Testis (tissue), 2 donors: ENCODE measurements at regions not wholly inside any gene's neighbourhood (a gene's known extent, or its start where the extent isn't known, plus 50 kb on each side); places are given as distances from the start of the nearest gene placed in this dataset.
A peak's percentile ranks its signal among the peaks of the same experiment; 100 is the strongest.

Source experiments
- DNase-seq: peaks from one replicate; pipeline ENCODE4 v3.0.0-alpha.2; 2019
- H3K27ac ChIP-seq, 2 donors: fragments of 200-600 bp; sonication (generic); one replicate each; pipeline ENCODE4 v1.5.1; 2019
- H3K27me3 ChIP-seq: fragments of 200-600 bp; sonication (generic); one replicate; pipeline ENCODE4 v1.5.1; 2019
- H3K36me3 ChIP-seq: fragments of 200-600 bp; sonication (generic); one replicate; pipeline ENCODE4 v1.5.1; 2017; ENCODE audit warnings: low read depth; ENCODE audit errors: missing control alignments
- H3K4me1 ChIP-seq: fragments of 200-600 bp; sonication (generic); one replicate; pipeline ENCODE4 v1.5.1; 2019
- H3K4me3 ChIP-seq, 2 donors: fragments of 200-600 bp; sonication (generic); one replicate each; pipeline ENCODE4 v1.5.1; 2017 to 2019
- H3K9me3 ChIP-seq: fragments of 200-600 bp; sonication (generic); one replicate; pipeline ENCODE4 v1.5.1; 2017
- CTCF ChIP-seq, 3 experiments: fragments of 450-650 bp in 2 of 3; fragments of 200-600 bp in 1 of 3; sonication (generic) in 1 of 3; IDR thresholded peaks; one replicate each; pipeline ENCODE4 v1.5.1; 2016 to 2019; ENCODE audit warnings: antibody characterized with exemption in 3 of 3, mild to moderate bottlenecking in 2 of 3, moderate library complexity in 1 of 3
- POLR2A ChIP-seq: fragments of 450-650 bp; IDR thresholded peaks from one replicate; pipeline ENCODE4 v1.6.1; 2017; ENCODE audit warnings: antibody characterized with exemption, mild to moderate bottlenecking, moderate library complexity
- WGBS, 2 donors: methylation state at CpG; one replicate each; pipeline ENCODE4 v1.1.5; 2018; 5-methylcytosine and 5-hydroxymethylcytosine counted together
- intact Hi-C: fragments of 100-400 bp; cut with DNase I; formaldehyde crosslinking; loops from one replicate; pipeline ENCODE4 v1.15.1; 2023; ENCODE audit warnings: low total_unique reads

- H3K4me1 ChIP-seq: no peaks in the 10 kb centered on the region
- no peak for DNase-seq
- H3K27me3 ChIP-seq: no peaks in the 10 kb centered on the region
- intact Hi-C loops: no loop called here
- TF ChIP-seq POLR2A: no peak
- TF ChIP-seq CTCF (IDR thresholded peaks at IDR 0.05): no peak
- no peaks in the 10 kb centered on the region for H3K36me3 ChIP-seq
- WGBS, 2 donors: 75 to 91% methylated on average over 3 of the region's 3 CpGs
- H3K27ac ChIP-seq: no peak overlapping the region
- H3K4me3 ChIP-seq: no peak overlapping the region
- no peaks in the 10 kb centered on the region for H3K9me3 ChIP-seq
Observed at GRCh38 chr11:97259434-97259833, 869.6 kb downstream of the JRKL start.

GRCh38 chr11:97259884-97260283, 870.1 kb downstream of the JRKL start:
- no peaks in the 10 kb centered on the region for H3K36me3 ChIP-seq
- H3K27ac ChIP-seq: no peak overlapping the region
- H3K4me3 ChIP-seq: no peak overlapping the region
- WGBS, 2 donors: 85 to 92% methylated on average over 3 of the region's 3 CpGs
- DNase-seq: no peak
- H3K4me1 ChIP-seq: no peaks in the 10 kb centered on the region
- no peaks in the 10 kb centered on the region for H3K27me3 ChIP-seq
- H3K9me3 ChIP-seq: no peaks in the 10 kb centered on the region
- intact Hi-C loops: no loop called here
- TF ChIP-seq POLR2A (no peak), CTCF (IDR thresholded peaks at IDR 0.05) (no peak)

- DNase-seq: no peak
- 78 to 80% methylated on average over 5 of the region's 5 CpGs for WGBS, 2 donors
- H3K27ac ChIP-seq: no peak overlapping the region
- intact Hi-C loops: no loop called here
- H3K4me3 ChIP-seq: no peak overlapping the region
- H3K4me1 ChIP-seq: no peaks in the 10 kb centered on the region
- H3K36me3 ChIP-seq: no peaks in the 10 kb centered on the region
- no peaks in the 10 kb centered on the region for H3K9me3 ChIP-seq
- H3K27me3 ChIP-seq: no peaks in the 10 kb centered on the region
- TF ChIP-seq CTCF (IDR thresholded peaks at IDR 0.05) (no peak), POLR2A (no peak)
Observed at GRCh38 chr11:97263183-97263858, 873.5 kb downstream of the JRKL start.

GRCh38 chr11:97269527-97269926, 879.7 kb downstream of the JRKL start:
- no peak overlapping the region for H3K27ac ChIP-seq
- DNase-seq: no peak
- no peaks in the 10 kb centered on the region for H3K9me3 ChIP-seq
- H3K4me3 ChIP-seq: no peak overlapping the region
- no peaks in the 10 kb centered on the region for H3K4me1 ChIP-seq
- TF ChIP-seq POLR2A (no peak), CTCF (IDR thresholded peaks at IDR 0.05) (no peak)
- intact Hi-C loops: no loop called here
- WGBS, 2 donors: 82 to 88% methylated on average over 4 of the region's 4 CpGs
- H3K36me3 ChIP-seq: no peaks in the 10 kb centered on the region
- H3K27me3 ChIP-seq: no peaks in the 10 kb centered on the region

GRCh38 chr11:97279341-97279740, 889.5 kb downstream of the JRKL start:
- no peaks in the 10 kb centered on the region for H3K36me3 ChIP-seq
- no peak overlapping the region for H3K27ac ChIP-seq
- intact Hi-C loops: no loop called here
- no peaks in the 10 kb centered on the region for H3K27me3 ChIP-seq
- WGBS, 2 donors: 70 to 85% methylated on average over 3 to 4 of the region's 4 CpGs
- DNase-seq: peak; percentile 60
- no peaks in the 10 kb centered on the region for H3K9me3 ChIP-seq
- H3K4me1 ChIP-seq: no peaks in the 10 kb centered on the region
- H3K4me3 ChIP-seq: no peak overlapping the region
- TF ChIP-seq POLR2A (no peak), CTCF (IDR thresholded peaks at IDR 0.05) (no peak)
